SK-N-SH (cell line): ENCODE measurements at regions not wholly inside any gene's neighbourhood (a gene's known extent, or its start where the extent isn't known, plus 50 kb on each side); places are given as distances from the start of the nearest gene placed in this dataset.

Experiments used
- EP300 ChIP-seq, 2 experiments: IDR thresholded peaks; 2 replicates each; pipeline versions ENCODE4 v1.4.0 to v1.6.1; 2012; ENCODE audit warnings: borderline replicate concordance in 1 of 2, low read depth in 1 of 2, low read length in 1 of 2
- GABPA ChIP-seq: IDR thresholded peaks from 2 replicates; pipeline ENCODE4 v1.4.0; 2012; ENCODE audit warnings: low read depth, mild to moderate bottlenecking
- MEF2A ChIP-seq: IDR thresholded peaks from 2 replicates; pipeline ENCODE4 v1.4.0; 2012; ENCODE audit warnings: low read depth, borderline replicate concordance
- NFIC ChIP-seq: IDR thresholded peaks from 2 replicates; pipeline ENCODE4 v1.4.0; 2012; ENCODE audit warnings: borderline replicate concordance
- POLR2AphosphoS5 ChIP-seq: IDR thresholded peaks from 2 replicates; pipeline ENCODE4 v1.6.1; 2012; ENCODE audit warnings: low read depth, low read length
- RCOR1 ChIP-seq: fragments of 150-350 bp; IDR thresholded peaks from 2 replicates; pipeline ENCODE4 v1.6.1; 2017; ENCODE audit warnings: antibody characterized with exemption, low read length
- SIN3A ChIP-seq: IDR thresholded peaks from 2 replicates; pipeline ENCODE4 v1.6.1; 2012; ENCODE audit warnings: low read depth, mild to moderate bottlenecking, low read length, moderate library complexity, borderline replicate concordance
- SMC3 ChIP-seq: IDR thresholded peaks from 2 replicates; pipeline ENCODE4 v1.6.1; 2012; ENCODE audit warnings: low read depth, low read length, improper control_type of control experiment
- TAF1 ChIP-seq: IDR thresholded peaks from 2 replicates; pipeline ENCODE4 v1.6.1; 2012; ENCODE audit warnings: low read depth, mild to moderate bottlenecking, low read length, moderate library complexity, borderline replicate concordance
- YY1 ChIP-seq: IDR thresholded peaks from 2 replicates; pipeline ENCODE4 v1.4.0; 2012; ENCODE audit warnings: low read depth, mild to moderate bottlenecking
- TF ChIP-seq, protein P1 (sequence below): fragments of 150-350 bp; IDR thresholded peaks from 2 replicates; pipeline ENCODE4 v1.6.1; 2017; ENCODE audit warnings: antibody characterized with exemption, low read length, low read depth, borderline replicate concordance
- TF ChIP-seq, protein P2 (sequence below): fragments of 200-600 bp; sonication (generic); IDR thresholded peaks from 2 replicates; pipeline ENCODE4 v1.6.1; 2017; ENCODE audit warnings: antibody characterized with exemption, mild to moderate bottlenecking, moderate library complexity

DNA sequence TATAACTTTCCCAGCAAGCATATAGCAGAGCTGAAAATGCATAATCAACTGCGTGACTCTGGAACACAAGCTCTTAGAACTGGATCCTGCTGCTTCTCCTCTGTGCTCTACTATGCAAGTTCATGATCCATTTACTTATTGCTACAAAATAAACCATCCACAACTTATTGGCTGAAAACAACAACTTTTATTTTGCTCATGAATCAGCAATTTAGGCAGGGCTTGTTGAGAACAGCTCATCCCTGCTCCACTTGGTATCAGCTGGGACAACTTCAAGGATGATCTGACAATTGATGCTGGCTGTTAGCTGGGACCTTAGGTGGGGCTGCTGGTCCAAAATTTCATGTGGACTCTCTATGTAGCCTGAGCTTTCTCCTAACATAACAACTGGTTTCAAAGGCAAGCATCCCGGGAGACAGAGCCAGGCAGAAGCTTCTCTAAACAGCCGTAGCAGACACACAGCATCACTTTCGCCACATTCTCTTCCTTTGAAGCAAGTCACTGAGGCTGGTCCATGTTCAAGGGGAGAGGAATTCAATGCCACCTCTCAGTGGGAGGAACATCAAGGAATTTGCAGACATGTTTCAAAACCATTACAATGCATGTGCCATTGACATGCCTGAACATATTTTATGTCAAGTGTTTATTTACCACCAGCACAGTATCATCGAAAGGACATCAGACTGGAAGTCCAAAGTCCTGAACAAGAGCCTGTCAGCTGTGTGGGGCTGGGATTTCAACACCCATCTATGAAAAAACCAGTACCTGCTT, 153.1 kb upstream of the PKDCC start:
- TF ChIP-seq POLR2AphosphoS5 (no peak), TAF1 (no peak), SIN3A (no peak), NFIC (no peak), RCOR1 (no peak), MEF2A (no peak), GABPA (no peak), EP300 (IDR thresholded peaks at IDR 0.05; ENCODE audit: borderline replicate concordance in 1 of 2, low read depth in 1 of 2, low read length in 1 of 2) (no peak), SMC3 (no peak), YY1 (no peak)
- TF ChIP-seq, protein P1, sequence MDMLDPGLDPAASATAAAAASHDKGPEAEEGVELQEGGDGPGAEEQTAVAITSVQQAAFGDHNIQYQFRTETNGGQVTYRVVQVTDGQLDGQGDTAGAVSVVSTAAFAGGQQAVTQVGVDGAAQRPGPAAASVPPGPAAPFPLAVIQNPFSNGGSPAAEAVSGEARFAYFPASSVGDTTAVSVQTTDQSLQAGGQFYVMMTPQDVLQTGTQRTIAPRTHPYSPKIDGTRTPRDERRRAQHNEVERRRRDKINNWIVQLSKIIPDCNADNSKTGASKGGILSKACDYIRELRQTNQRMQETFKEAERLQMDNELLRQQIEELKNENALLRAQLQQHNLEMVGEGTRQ = no peak
- TF ChIP-seq, protein P2, sequence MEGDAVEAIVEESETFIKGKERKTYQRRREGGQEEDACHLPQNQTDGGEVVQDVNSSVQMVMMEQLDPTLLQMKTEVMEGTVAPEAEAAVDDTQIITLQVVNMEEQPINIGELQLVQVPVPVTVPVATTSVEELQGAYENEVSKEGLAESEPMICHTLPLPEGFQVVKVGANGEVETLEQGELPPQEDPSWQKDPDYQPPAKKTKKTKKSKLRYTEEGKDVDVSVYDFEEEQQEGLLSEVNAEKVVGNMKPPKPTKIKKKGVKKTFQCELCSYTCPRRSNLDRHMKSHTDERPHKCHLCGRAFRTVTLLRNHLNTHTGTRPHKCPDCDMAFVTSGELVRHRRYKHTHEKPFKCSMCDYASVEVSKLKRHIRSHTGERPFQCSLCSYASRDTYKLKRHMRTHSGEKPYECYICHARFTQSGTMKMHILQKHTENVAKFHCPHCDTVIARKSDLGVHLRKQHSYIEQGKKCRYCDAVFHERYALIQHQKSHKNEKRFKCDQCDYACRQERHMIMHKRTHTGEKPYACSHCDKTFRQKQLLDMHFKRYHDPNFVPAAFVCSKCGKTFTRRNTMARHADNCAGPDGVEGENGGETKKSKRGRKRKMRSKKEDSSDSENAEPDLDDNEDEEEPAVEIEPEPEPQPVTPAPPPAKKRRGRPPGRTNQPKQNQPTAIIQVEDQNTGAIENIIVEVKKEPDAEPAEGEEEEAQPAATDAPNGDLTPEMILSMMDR = no peak
